DMS153 treated with DMSO at 0.1 percent for 48 hours (cell line): ENCODE measurements at regions not wholly inside any gene's neighbourhood (a gene's known extent, or its start where the extent isn't known, plus 50 kb on each side); places are given as distances from the start of the nearest gene placed in this dataset.

Source experiments
- DNase-seq: peaks from one replicate; lab custom pipeline; 2025; ENCODE audit not compliant: unreplicated experiment; lab: John Stamatoyannopoulos, UW

GRCh38 chr22:47580121-47580520 is 817.7 kb downstream of the TBC1D22A start:
- DNase-seq, result no peak

DNA sequence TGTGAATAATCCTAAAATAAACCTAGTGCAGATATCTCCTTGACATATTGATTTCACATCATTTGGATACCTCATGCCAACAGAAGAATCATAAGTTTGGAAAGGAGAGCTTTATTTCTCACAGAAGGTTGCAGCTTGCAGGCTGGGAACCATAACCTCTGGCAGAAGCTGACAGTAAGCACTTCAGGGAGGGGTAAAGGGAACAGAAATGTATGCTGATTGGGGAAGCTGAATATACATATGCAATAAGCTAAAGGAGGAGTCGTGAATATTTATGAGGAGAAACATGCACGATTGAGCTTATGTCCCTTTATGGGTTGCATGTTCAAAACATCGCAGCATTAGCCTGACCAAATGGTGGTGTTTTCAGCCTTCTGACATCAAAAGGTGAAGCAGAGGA is 814.5 kb downstream of the TBC1D22A start:
- no peak for DNase-seq

DNA sequence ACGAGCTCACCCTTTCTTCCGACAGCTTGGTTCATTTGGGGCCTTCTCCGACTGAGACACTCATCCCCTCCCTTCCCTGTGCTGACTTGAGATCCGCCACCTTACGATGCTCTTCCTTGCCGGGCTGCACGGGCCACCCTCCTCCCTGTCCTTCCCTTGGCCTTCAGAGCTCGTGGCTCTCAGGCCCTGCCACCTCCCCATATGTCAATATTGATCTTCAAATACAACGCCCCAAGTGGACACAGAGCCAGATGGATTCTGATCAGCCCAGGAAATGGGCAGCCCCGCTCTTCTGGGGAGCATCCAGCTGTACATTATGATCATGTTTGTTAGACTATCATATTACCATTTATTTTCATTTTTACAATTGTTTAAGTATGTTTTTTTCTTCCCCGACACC is 812.8 kb downstream of the TBC1D22A start:
- no peak for DNase-seq

DNA sequence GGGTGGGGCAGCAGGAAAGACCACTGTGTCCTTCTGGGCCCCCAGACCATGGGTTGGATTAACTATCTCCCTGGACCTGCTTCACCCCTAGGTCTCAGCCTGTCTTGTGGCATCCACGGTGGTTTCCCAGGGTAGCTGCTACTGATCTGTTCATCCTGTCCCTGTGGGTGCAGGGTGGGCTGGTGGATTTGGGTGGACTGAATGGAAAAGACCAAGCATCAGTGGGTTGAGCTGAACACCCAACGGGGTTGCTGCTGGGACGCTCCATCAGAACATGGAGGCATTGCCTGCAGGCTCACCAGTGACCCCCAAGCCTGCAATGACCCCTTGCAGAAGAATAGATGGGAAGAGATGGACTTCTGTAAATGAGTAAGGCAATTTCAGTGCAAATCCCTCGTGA is 812.1 kb downstream of the TBC1D22A start:
- DNase-seq, result no peak

DNA sequence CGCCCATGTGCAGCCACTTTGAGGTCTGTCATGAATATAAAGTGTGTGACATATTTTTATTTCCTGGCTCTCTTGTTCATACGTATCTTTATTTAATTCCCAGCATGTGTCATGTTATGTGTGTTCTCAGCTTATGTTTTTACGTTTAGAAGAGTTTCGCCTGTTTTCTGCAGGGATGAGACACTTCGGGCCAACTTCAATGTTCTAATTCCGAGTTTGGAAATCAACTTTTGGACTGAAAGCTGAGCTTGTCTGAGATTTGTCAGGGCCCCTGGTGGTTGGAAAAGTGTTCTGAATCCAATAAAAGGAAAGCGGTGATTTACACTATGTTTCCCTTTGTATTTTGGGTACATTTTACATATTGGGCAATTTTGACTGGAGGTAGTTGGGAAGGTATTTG is 810.7 kb downstream of the TBC1D22A start:
- DNase-seq, result no peak

GRCh38 chr22:47572443-47572842 is 810.0 kb downstream of the TBC1D22A start:
- no peak for DNase-seq

DNA sequence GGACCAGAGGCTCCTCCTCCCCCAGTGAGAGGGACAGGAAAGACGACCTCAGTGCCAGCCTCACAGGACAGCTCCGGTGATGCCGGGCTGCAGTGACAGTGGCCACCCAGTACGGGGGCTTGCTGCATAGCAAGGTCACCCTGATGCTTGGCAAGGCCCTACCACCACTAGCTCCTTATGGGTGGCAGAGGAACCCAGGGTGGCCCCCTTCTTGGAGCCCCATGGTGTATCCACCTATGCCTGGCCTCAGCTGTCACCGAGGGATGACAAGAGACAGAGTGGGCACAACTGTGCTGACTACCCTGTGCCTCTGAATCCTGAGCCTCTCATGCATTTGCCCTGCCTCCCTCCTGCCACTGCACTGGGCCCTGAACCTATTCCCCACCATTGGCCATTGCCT is 809.2 kb downstream of the TBC1D22A start:
- DNase-seq, result no peak

DNA sequence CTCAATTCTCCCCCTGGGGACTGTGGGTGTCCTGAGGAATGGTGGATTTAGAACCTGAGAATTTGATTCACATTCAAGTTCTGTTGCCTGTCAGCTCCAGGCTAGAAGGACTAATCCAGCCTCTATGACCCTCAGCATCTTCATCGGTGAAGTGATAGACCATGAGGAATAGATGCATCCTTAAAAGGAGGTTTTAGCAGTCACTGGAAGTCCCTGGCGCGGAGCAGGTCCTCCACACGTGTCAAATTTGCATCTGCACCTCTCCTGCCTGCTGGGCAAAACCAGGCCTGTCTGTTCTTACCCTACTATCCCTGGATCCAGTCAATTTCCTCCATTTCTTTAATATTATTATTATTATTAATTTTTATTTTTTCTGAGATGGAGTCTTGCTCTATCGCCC is 808.4 kb downstream of the TBC1D22A start:
- DNase-seq, result no peak

- no peak for DNase-seq
These were observed 807.8 kb downstream of the TBC1D22A start for GRCh38 chr22:47570300-47570685.

- no peak for DNase-seq
These were observed 807.2 kb downstream of the TBC1D22A start for GRCh38 chr22:47569389-47570299.

GRCh38 chr22:47568700-47569099 is 806.2 kb downstream of the TBC1D22A start:
- DNase-seq, result no peak

DNA sequence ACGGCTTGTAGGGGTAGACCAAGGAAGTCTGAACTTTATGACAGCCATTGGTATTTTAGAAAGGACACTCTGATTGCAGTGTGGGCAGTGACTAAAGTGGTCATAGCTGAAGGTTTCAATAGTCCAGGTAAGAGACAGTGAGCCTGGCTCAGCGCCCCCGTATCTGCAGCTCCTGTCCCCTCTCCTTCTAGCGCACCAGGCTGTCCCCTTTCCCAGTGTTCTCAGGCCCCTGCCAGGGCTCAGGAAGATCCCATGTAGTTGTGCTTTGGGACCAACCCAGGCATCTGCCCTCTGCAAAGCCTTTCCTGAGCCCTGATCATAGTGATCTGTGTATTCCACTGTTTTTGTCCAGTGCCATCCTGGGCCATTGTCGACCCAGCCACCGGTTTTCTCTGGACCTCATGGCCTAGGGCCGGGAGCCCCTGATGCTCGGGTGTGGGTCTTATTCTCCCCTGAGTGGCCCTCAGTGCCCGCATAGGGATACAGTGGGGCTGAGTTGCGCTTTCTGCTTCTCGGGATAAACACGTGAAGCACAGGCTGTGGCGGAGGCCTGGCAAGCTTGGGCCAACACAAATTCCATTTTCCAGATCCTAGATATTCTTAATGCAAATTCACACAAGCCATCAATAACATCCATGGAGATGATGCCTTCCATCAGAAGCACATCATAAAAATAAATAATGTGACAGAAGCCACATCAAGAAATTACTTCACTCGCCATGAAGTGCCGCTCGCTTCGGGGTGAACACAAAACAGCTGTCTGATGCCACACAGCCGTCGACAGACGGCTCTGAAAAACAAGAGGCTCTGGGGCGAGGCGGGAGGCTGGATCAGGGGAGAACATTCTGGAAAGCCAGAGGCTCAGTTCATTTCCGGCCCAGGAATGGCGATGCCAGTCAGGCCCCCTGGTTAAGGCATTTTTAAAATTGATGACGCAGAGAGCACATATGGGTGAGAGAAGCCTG is 805.0 kb downstream of the TBC1D22A start:
- no peak for DNase-seq

DNA sequence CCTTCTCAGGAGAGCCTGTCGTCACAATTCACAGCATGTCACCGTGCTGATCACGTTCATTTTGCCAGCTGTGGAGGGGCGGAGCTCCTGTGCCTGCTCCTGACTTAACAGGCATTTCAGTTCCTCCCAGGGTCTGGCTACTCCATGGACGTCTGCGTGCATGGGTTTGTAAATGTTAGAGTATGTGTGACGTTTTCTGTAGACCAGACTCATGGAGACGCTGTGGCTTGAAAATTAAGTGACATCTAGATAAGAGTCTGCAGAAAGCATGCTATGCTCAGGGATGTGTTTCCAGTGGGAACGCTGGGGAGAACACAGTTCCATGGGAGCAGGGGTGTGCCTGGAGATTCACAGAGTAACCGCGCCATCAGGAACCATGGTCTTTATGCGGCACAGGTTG is 804.0 kb downstream of the TBC1D22A start:
- no peak for DNase-seq

DNA sequence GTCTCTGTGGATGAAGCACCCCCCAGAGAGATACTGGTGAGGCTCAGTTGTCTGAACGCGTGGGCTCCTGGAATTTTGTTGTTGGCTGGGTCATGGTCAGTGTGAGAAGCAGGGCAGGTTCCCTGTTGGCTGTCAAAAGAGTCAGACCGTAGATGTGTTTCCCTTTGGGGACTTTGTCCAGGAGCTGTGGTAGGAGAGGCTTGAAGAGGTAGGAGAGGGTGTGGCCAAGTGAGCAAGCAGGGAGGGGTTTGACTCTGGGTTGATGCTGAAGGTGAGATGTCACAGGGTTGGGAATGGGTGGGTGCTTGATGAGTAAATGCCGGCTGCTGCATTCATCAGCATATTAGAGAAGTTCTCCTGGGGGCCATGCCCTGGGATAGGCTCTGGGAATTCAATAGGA is 803.2 kb downstream of the TBC1D22A start:
- DNase-seq, result no peak

DNA sequence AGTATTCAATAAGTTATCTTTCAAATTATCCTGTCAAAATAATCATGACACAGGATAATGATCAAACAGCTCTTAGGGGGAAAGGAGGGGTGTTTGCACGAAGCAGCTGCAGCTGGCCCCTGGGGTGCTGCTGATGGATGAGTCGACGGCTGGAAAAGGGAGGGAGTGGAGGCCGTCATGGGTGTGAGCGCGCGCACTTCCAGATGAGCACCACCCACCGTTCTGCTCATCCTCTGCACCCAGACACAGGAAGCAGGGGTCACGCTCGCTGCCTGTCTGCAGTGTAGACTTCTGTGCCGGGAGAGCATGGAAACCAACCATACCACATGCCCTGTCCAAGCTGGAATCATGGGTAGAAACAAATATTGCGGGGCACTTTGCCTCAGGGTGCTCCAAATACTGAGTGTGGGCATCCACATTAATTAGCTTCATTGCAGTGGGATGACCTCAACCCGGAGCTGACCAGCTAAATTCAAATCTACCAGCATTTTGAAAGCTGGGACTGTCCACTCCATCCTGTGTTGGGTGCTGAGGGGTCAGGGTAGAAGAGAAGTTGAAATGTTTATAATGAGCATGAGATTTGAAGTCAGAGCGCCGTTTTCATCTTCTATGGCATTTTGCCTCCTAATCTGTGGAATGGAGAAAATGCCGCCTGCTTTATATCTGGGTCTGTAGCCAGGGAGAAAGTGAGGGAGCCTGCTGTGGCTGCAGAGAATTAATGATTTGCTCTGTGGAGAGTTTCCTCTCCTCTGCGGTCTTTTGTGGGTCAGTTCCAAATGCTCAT is 802.4 kb downstream of the TBC1D22A start:
- DNase-seq, result no peak

GRCh38 chr22:47564158-47564450 is 801.7 kb downstream of the TBC1D22A start:
- no peak for DNase-seq

GRCh38 chr22:47563406-47564157 is 801.1 kb downstream of the TBC1D22A start:
- DNase-seq, result no peak

GRCh38 chr22:47561766-47562165 is 799.3 kb downstream of the TBC1D22A start:
- no peak for DNase-seq

DNA sequence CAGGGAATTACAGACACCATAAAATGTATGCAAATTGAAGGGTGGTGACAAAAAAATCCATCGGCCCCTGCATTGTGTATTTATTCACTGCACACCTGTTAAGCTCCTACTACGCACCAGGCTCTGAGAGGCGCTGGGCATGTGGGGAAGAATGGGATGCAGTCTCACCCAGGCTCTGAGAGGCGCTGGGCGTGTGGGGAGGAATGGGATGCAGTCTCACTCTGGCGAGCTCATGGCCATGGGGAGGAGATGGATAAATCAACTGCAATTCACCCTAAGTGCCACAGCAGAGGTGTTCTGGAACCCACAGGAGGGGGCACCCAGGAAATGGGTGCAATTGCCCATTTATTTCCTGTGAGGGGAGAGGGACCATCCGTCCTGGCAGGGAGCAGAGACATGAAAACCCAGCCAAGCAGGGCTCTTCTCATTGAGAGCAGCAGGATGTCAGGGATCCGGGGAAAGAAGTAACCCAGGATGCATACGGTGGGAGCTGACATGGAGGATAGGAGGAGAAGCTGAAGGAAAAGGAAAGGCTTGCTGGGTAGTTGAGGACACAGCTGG is 798.7 kb downstream of the TBC1D22A start:
- no peak for DNase-seq
